B cell (primary cell): ENCODE measurements at regions not wholly inside any gene's neighbourhood (a gene's known extent, or its start where the extent isn't known, plus 50 kb on each side); places are given as distances from the start of the nearest gene placed in this dataset.

Experiments used
- EZH2 ChIP-seq: IDR thresholded peaks from 2 replicates; pipeline ENCODE4 v1.6.1; 2012; ENCODE audit warnings: borderline replicate concordance, low read depth, mild to moderate bottlenecking, moderate library complexity, low read length; ENCODE audit not compliant: insufficient read depth, poor library complexity, severe bottlenecking
- TF ChIP-seq, protein P1 (sequence below): fragments of 200-600 bp; IDR thresholded peaks from one replicate; pipeline ENCODE4 v1.8.0; 2022; ENCODE audit warnings: antibody characterized with exemption, mild to moderate bottlenecking

- TF ChIP-seq, protein P1, sequence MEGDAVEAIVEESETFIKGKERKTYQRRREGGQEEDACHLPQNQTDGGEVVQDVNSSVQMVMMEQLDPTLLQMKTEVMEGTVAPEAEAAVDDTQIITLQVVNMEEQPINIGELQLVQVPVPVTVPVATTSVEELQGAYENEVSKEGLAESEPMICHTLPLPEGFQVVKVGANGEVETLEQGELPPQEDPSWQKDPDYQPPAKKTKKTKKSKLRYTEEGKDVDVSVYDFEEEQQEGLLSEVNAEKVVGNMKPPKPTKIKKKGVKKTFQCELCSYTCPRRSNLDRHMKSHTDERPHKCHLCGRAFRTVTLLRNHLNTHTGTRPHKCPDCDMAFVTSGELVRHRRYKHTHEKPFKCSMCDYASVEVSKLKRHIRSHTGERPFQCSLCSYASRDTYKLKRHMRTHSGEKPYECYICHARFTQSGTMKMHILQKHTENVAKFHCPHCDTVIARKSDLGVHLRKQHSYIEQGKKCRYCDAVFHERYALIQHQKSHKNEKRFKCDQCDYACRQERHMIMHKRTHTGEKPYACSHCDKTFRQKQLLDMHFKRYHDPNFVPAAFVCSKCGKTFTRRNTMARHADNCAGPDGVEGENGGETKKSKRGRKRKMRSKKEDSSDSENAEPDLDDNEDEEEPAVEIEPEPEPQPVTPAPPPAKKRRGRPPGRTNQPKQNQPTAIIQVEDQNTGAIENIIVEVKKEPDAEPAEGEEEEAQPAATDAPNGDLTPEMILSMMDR, result no peak
- TF ChIP-seq EZH2, result no peak
These were observed 216.4 kb upstream of the CIBAR2 start for GRCh38 chr16:85328676-85329058.
